ENCODE measurements at regions not wholly inside any gene's neighbourhood (a gene's known extent, or its start where the extent isn't known, plus 50 kb on each side); places are given as distances from the start of the nearest gene placed in this dataset.

- no peak for TF ChIP-seq CTCF (IDR thresholded peaks at IDR 0.05)
- Histone ChIP-seq H3K9me3 (ENCODE audit: control insufficient read depth in 1 of 2, insufficient read depth in 1 of 2, low read length in 2 of 2) (peaks cover 0 to 2% of the 10 kb centered on the region in 2 experiments), H3K36me3 (ENCODE audit: insufficient read depth, low read length) (no peaks in the 10 kb centered on the region), H3K4me3 (ENCODE audit: low read length) (no peak overlapping the region), H3K27me3 (ENCODE audit: control insufficient read depth in 1 of 2, insufficient read depth in 2 of 2, low read length in 2 of 2) (no peaks in the 10 kb centered on the region), H3K4me1 (ENCODE audit: insufficient read depth, low read length) (no peaks in the 10 kb centered on the region), H3K27ac (ENCODE audit: low read depth in 1 of 2, low read length in 2 of 2) (no peak overlapping the region)
- ATAC-seq (ENCODE audit: poor library complexity) (no peak), DNase-seq (no peak)
- POLR2A ChIA-PET: no interaction called here
- H3K4me1 Mint-ChIP-seq (ENCODE audit: low read depth): no peaks in the 10 kb centered on the region
- CTCF ChIA-PET: no interaction called here
- H3K4me3 Mint-ChIP-seq: no peak overlapping the region
- intact Hi-C loops (cut with DNase I, micrococcal nuclease): no loop called here
- no peaks in the 10 kb centered on the region for H3K27me3 Mint-ChIP-seq
- peaks cover 2% of the 10 kb centered on the region for H3K9me3 Mint-ChIP-seq
- no peaks in the 10 kb centered on the region for H3K36me3 Mint-ChIP-seq (ENCODE audit: low read depth)
- H3K27ac Mint-ChIP-seq: no peak overlapping the region
Observed at GRCh38 chr10:52466464-52466863, 152.4 kb downstream of the DKK1 start.

DNA sequence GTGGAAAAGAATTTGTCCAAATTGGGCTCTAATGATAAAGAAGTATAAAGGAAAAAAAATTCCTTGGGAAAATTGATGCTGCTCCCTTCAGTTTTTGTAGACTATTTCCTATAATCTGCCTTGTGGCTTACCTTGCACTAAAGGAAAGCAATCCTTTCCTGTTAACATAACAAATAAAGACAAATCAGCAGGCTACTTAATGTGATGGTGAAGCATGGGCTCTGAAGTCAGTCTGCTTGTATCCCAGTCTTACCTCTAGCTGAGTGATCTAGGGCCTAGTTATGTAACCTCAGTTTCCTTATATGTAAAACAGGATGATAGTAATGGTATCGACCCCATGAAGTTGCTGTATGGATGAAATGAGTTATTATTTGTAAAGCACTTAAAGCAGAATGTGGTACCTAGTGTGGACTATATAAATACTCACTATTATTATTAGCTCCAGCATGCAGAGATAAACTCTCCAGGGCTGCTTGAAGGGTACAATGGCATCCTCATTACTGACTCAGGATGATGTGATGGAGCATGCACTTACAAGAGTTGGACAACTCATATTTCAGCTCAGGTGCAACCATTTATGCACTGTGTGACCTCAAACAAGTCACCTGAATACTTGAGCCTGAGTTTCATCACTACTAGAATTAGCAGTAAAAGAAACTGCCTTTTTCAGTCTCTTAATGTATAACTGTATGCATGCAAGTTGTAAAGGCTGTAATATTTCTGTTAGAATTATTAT lies 156.1 kb downstream of the DKK1 start:
- no peaks in the 10 kb centered on the region for H3K4me1 ChIP-seq (ENCODE audit: insufficient read depth, low read length)
- no peak overlapping the region for H3K27ac ChIP-seq (ENCODE audit: low read depth in 1 of 2, low read length in 2 of 2)
- H3K9me3 Mint-ChIP-seq: no peaks in the 10 kb centered on the region
- no peak for DNase-seq
- peaks cover 0 to 2% of the 10 kb centered on the region in 2 experiments for H3K9me3 ChIP-seq (ENCODE audit: control insufficient read depth in 1 of 2, insufficient read depth in 1 of 2, low read length in 2 of 2)
- no peaks in the 10 kb centered on the region for H3K27me3 Mint-ChIP-seq
- H3K4me3 ChIP-seq (ENCODE audit: low read length): no peak overlapping the region
- ChIA-PET POLR2A (no interaction called here), CTCF (no interaction called here)
- no peaks in the 10 kb centered on the region for H3K27me3 ChIP-seq (ENCODE audit: control insufficient read depth in 1 of 2, insufficient read depth in 2 of 2, low read length in 2 of 2)
- H3K27ac Mint-ChIP-seq: no peak overlapping the region
- no peaks in the 10 kb centered on the region for H3K4me1 Mint-ChIP-seq (ENCODE audit: low read depth)
- ATAC-seq (ENCODE audit: poor library complexity): no peak
- no peak for TF ChIP-seq CTCF (IDR thresholded peaks at IDR 0.05)
- H3K36me3 ChIP-seq (ENCODE audit: insufficient read depth, low read length): no peaks in the 10 kb centered on the region
- H3K4me3 Mint-ChIP-seq: no peak overlapping the region
- H3K36me3 Mint-ChIP-seq (ENCODE audit: low read depth): no peaks in the 10 kb centered on the region
- intact Hi-C loops (cut with DNase I, micrococcal nuclease): no loop called here

GRCh38 chr10:52472406-52473146 lies 158.5 kb downstream of the DKK1 start:
- ATAC-seq (ENCODE audit: poor library complexity) (no peak), DNase-seq (no peak)
- CTCF ChIA-PET: no interaction called here
- Mint-ChIP-seq H3K4me3 (no peak overlapping the region), H3K27me3 (no peaks in the 10 kb centered on the region), H3K9me3 (no peaks in the 10 kb centered on the region), H3K36me3 (ENCODE audit: low read depth) (no peaks in the 10 kb centered on the region), H3K4me1 (ENCODE audit: low read depth) (no peaks in the 10 kb centered on the region), H3K27ac (no peak overlapping the region)
- H3K9me3 ChIP-seq (ENCODE audit: control insufficient read depth in 1 of 2, insufficient read depth in 1 of 2, low read length in 2 of 2): peaks cover 0 to 2% of the 10 kb centered on the region in 2 experiments
- H3K27ac ChIP-seq (ENCODE audit: low read depth in 1 of 2, low read length in 2 of 2): no peak overlapping the region
- no peak for TF ChIP-seq CTCF (IDR thresholded peaks at IDR 0.05)
- no peaks in the 10 kb centered on the region for H3K27me3 ChIP-seq (ENCODE audit: control insufficient read depth in 1 of 2, insufficient read depth in 2 of 2, low read length in 2 of 2)
- H3K4me1 ChIP-seq (ENCODE audit: insufficient read depth, low read length): no peaks in the 10 kb centered on the region
- no peak overlapping the region for H3K4me3 ChIP-seq (ENCODE audit: low read length)
- intact Hi-C loops (cut with DNase I, micrococcal nuclease): no loop called here
- POLR2A ChIA-PET: no interaction called here
- no peaks in the 10 kb centered on the region for H3K36me3 ChIP-seq (ENCODE audit: insufficient read depth, low read length)
